ENCODE measurements at regions not wholly inside any gene's neighbourhood (a gene's known extent, or its start where the extent isn't known, plus 50 kb on each side); places are given as distances from the start of the nearest gene placed in this dataset.

DNA sequence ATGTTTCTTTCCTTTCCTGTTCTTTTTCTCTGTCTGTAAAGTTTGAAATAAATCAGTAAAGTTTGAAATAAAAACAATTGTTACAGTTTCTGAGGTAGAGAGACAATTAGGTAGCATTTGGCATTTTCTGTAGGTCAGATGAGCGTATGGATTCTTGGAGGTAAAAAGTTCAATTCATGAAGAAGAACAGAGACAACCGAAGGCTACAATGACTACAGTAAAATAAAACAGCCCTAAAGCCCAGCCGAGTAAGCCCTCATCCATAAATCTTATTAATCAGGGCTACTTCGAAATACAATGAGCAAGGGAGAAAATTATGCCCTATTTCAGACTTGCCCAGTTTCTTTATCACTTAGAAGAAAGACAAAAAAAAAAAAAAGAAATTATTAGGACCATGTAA, 941.9 kb upstream of the SLC10A2 start:
- no peaks in the 10 kb centered on the region for H3K4me1 Mint-ChIP-seq
- ATAC-seq (ENCODE audit: low read depth in 2 of 2) (no peak), DNase-seq (no peak)
- H3K9me3 Mint-ChIP-seq = peaks cover 0 to 3% (median 0%) of the 10 kb centered on the region in 7 donors
- H3K27ac Mint-ChIP-seq = no peak overlapping the region
- H3K4me3 Mint-ChIP-seq = no peak overlapping the region
- no peaks in the 10 kb centered on the region for H3K36me3 Mint-ChIP-seq
- no peaks in the 10 kb centered on the region for H3K27me3 Mint-ChIP-seq

DNA sequence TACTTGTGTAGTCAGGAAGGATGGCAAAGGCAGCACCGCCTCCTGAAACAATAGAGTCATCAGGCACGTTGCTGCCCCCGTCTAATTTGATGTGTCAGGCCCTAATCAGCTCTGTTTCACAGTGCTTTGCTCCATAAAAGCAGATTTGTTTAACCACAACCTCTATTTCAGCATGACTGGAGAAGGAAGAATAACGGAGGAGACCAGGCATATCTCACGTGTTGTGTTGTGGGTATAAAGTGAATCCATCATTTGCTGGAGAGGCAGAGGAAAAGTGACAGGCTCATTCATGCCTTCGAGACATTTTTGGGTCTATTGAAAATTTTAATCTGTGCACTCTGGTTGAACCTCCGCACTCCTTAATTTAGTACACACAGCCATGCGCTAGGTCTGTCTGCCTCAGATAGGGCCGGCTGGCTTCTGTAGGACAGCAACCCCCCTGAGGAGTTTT, 940.4 kb upstream of the SLC10A2 start:
- H3K27ac Mint-ChIP-seq = no peak overlapping the region
- DNase-seq = no peak
- no peaks in the 10 kb centered on the region for H3K27me3 Mint-ChIP-seq
- H3K4me3 Mint-ChIP-seq = no peak overlapping the region
- H3K9me3 Mint-ChIP-seq = no peaks in the 10 kb centered on the region
- no peak for ATAC-seq (ENCODE audit: low read depth in 2 of 2)
- no peaks in the 10 kb centered on the region for H3K4me1 Mint-ChIP-seq
- no peaks in the 10 kb centered on the region for H3K36me3 Mint-ChIP-seq

DNA sequence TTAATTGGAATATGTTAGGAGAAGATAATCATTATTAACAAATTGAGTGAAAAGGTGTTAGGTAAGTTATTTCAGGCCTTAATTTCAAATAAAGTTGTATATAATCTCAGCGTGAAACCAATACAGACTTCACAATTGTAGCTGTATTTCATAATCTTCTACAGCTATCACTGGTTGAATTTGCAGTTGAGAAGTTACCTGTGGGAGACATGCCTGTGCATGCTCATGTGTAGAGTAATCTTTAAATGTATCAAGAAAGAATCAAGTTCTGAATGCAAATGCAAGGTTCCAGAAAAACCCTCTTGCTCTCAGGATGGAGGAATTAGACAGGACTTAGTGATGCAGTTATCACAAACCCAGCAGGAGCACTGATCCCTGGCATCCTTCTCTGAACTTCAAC, 938.4 kb upstream of the SLC10A2 start:
- H3K4me1 Mint-ChIP-seq = no peaks in the 10 kb centered on the region
- ATAC-seq (ENCODE audit: low read depth in 2 of 2) (no peak), DNase-seq (no peak)
- no peaks in the 10 kb centered on the region for H3K36me3 Mint-ChIP-seq
- H3K27me3 Mint-ChIP-seq = no peaks in the 10 kb centered on the region
- H3K27ac Mint-ChIP-seq = no peak overlapping the region
- no peaks in the 10 kb centered on the region for H3K9me3 Mint-ChIP-seq
- H3K4me3 Mint-ChIP-seq = no peak overlapping the region

DNA sequence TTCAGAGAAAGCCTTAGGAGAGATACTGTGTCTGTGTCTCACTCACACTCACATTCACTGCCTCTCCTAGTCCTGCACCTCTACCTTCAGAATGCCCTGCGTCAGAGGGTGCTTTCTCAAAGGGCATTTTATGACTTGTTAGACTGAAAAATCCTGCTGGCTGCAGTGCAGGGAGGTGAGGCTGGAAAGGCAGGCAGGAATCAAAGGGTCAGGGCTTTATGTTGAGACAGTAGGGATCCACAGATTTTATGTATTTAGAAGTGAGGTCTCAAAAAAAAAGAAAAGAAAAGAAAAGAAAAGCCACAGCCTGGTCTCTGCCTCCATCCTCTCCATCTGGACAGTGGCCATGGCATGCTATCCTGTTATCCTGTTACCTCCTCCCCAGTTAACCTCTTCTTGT, 936.0 kb upstream of the SLC10A2 start:
- no peaks in the 10 kb centered on the region for H3K27me3 Mint-ChIP-seq
- no peaks in the 10 kb centered on the region for H3K36me3 Mint-ChIP-seq
- H3K9me3 Mint-ChIP-seq = no peaks in the 10 kb centered on the region
- no peak overlapping the region for H3K4me3 Mint-ChIP-seq
- ATAC-seq (ENCODE audit: low read depth in 2 of 2) (no peak), DNase-seq (no peak)
- no peak overlapping the region for H3K27ac Mint-ChIP-seq
- no peaks in the 10 kb centered on the region for H3K4me1 Mint-ChIP-seq

DNA sequence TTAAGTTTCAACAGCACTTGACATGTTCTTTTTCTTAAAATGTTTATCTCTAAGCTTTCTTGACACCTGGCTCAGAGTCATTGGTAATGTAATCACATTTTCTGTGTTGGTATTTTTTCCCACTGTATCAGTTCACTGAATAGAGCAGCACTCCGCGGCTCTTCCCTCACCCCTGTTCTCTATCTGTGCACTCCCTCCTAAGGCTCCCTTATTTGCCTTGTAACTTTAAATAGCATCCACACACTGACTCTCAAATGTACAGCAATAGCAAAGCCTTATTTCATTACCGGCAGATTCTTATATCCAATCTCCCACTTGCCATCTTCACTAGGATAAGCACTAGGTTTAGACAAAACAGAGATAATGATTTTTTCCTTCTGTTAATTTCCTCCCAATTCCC, 935.5 kb upstream of the SLC10A2 start:
- no peak overlapping the region for H3K4me3 Mint-ChIP-seq
- H3K4me1 Mint-ChIP-seq = no peaks in the 10 kb centered on the region
- DNase-seq (no peak), ATAC-seq (ENCODE audit: low read depth in 2 of 2) (no peak)
- H3K9me3 Mint-ChIP-seq = no peaks in the 10 kb centered on the region
- no peaks in the 10 kb centered on the region for H3K27me3 Mint-ChIP-seq
- no peak overlapping the region for H3K27ac Mint-ChIP-seq
- H3K36me3 Mint-ChIP-seq = no peaks in the 10 kb centered on the region

DNA sequence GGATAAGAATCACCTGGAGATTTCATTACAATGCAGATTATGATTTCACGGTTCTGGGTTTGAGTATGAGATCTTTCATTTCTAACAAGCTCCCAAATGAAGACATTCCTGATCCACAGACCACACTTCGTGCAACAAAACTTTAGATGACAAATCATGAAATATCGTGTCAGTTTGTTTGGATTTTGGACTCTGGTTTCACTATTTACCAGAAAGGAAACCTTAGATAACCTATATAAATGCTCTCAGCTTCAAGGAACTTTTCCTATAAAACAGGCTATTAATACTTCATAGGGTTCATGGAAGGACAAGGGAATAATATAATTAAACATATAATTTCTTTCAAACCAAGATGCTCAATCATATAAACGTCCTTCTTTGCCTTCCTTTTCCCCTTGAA, 930.5 kb upstream of the SLC10A2 start:
- no peaks in the 10 kb centered on the region for H3K4me1 Mint-ChIP-seq
- H3K27ac Mint-ChIP-seq = no peak overlapping the region
- no peak overlapping the region for H3K4me3 Mint-ChIP-seq
- no peaks in the 10 kb centered on the region for H3K27me3 Mint-ChIP-seq
- H3K9me3 Mint-ChIP-seq = peaks cover 0 to 6% (median 5%) of the 10 kb centered on the region in 7 donors
- DNase-seq (no peak), ATAC-seq (ENCODE audit: low read depth in 2 of 2) (no peak)
- H3K36me3 Mint-ChIP-seq = no peaks in the 10 kb centered on the region

DNA sequence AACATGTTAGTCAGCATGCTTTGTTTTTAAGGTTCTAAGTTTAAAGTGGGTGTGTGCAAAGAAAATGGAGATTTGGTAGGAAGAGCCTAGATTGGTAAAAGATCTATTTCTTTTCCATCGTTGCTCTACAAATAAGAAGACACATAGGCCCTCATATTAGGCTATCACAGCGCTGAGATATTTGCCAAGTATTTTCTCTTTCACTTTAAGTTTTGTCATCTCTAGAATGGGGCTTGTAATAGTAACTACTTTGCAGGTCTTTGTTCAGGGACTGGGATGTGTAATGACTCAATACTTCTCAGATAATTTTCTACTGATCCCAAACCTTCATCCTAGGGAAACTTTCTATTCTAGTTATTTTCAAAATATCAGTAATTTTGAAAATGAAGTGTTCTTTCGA, 917.7 kb upstream of the SLC10A2 start:
- no peak overlapping the region for H3K4me3 Mint-ChIP-seq
- no peaks in the 10 kb centered on the region for H3K9me3 Mint-ChIP-seq
- DNase-seq (no peak), ATAC-seq (ENCODE audit: low read depth in 2 of 2) (no peak)
- H3K36me3 Mint-ChIP-seq = no peaks in the 10 kb centered on the region
- no peaks in the 10 kb centered on the region for H3K27me3 Mint-ChIP-seq
- H3K27ac Mint-ChIP-seq = no peak overlapping the region
- no peaks in the 10 kb centered on the region for H3K4me1 Mint-ChIP-seq

DNA sequence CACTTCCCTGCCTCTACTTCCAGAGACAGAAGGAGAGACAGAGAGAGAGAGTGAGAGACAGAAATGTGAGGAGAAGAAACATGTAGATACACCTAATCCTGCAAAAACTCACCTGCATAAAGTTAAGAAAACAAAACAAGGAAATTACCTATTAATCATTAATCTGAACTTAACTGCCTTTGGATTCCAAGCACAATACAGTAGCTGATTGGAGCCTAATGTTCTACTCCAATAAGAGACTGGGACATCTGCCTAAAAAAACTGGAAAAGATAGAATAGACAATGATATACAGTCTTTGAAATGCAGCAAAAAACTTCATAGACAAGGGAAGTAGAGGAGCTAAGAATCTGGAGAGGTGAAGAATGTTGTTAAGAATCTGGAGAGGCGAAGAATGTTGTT, 910.2 kb upstream of the SLC10A2 start:
- no peaks in the 10 kb centered on the region for H3K36me3 Mint-ChIP-seq
- H3K4me1 Mint-ChIP-seq = no peaks in the 10 kb centered on the region
- no peak overlapping the region for H3K27ac Mint-ChIP-seq
- H3K4me3 Mint-ChIP-seq = no peak overlapping the region
- H3K27me3 Mint-ChIP-seq = no peaks in the 10 kb centered on the region
- DNase-seq = no peak
- ATAC-seq (ENCODE audit: low read depth in 2 of 2) = no peak
- H3K9me3 Mint-ChIP-seq = peaks cover 0 to 11% (median 0%) of the 10 kb centered on the region in 7 donors

DNA sequence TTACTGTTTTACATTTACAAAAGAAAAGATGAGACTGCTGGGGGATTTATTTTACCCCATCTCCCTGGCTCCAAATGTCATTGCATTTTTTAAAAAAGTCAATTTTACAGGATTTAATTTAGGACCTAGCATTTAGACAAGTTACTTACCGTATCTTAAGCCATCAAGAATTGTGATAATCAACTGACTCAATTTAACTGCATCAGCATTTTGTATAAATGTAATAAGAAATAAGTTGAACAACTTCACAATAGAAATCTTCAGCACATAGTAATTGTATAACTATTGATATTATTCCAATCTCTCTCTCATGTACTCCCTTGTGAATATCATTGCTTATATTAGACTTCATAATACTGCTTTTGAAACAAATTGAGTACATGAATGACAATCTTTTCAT, 907.5 kb upstream of the SLC10A2 start:
- H3K4me3 Mint-ChIP-seq = no peak overlapping the region
- DNase-seq (no peak), ATAC-seq (ENCODE audit: low read depth in 2 of 2) (no peak)
- no peaks in the 10 kb centered on the region for H3K27me3 Mint-ChIP-seq
- no peaks in the 10 kb centered on the region for H3K4me1 Mint-ChIP-seq
- H3K27ac Mint-ChIP-seq = no peak overlapping the region
- H3K36me3 Mint-ChIP-seq = no peaks in the 10 kb centered on the region
- peaks cover 0 to 16% (median 2%) of the 10 kb centered on the region in 7 donors for H3K9me3 Mint-ChIP-seq

DNA sequence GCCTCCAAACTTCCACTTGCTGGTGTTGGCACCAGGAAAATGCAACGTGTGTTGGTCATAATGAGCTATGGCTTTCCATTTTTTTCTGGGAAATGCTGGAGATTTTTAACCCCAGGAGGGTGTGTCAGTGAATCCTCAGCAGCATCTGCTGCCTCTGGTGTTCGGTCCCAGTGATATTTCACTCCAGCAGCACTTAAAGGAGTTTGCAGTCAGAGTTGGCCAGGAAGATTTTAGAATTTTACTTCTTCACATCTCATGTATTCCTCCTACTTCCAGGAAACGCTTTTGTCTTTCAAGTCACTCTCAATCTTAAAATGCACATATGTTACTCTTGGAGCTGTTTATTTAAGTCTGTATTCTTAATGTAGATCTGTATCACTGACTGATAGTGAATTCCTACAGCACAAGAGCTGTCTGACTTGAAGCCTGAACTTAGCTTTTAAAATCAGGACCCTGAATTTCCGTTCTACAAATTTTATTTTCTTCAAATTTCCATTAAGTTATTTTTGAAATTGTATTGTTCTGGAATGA, 903.4 kb upstream of the SLC10A2 start:
- no peaks in the 10 kb centered on the region for H3K4me1 Mint-ChIP-seq
- no peak overlapping the region for H3K27ac Mint-ChIP-seq
- DNase-seq (no peak), ATAC-seq (ENCODE audit: low read depth in 2 of 2) (no peak)
- H3K4me3 Mint-ChIP-seq = no peak overlapping the region
- H3K36me3 Mint-ChIP-seq = no peaks in the 10 kb centered on the region
- peaks cover 0 to 9% (median 2%) of the 10 kb centered on the region in 7 donors for H3K9me3 Mint-ChIP-seq
- H3K27me3 Mint-ChIP-seq = no peaks in the 10 kb centered on the region

DNA sequence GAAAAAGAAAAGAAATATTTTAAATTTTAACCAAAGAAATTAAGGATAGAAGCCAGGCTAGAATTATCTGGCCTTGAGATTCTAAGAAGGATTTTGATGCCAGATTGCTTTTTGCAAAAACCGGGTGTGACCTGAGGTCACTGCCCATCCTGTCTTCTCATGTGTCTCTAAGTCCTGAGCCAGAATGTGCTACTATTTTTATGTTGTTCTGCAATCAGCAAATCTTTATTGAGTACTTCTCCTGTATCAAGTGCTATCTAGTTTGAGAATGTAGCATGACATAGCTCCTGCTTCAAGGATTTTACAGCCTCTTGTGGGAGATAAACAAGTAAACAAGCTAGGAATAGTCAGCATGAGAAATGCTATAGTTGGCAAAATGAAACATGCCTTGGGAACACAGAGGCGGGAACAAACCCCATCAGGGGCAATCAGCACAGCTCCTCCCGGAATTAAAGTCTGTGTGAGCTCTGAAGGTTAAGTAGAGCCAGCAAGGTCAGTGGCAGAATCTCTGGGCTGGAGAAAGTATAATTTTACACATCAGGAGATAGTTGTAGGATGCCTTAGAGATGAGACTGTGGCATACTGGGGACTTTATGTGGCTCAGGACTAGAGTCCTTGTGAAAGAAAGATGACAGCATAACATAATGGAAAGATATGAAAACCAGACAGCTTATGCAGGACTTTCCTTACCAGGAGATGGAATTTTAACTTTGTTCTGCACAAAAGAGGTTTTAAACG, 899.5 kb upstream of the SLC10A2 start:
- Mint-ChIP-seq H3K4me1 (no peaks in the 10 kb centered on the region), H3K9me3 (peaks cover 2 to 11% (median 8%) of the 10 kb centered on the region in 7 donors), H3K36me3 (no peaks in the 10 kb centered on the region), H3K27me3 (no peaks in the 10 kb centered on the region), H3K27ac (no peak overlapping the region), H3K4me3 (no peak overlapping the region)
- no peak for ATAC-seq (ENCODE audit: low read depth in 2 of 2)
- no peak for DNase-seq

DNA sequence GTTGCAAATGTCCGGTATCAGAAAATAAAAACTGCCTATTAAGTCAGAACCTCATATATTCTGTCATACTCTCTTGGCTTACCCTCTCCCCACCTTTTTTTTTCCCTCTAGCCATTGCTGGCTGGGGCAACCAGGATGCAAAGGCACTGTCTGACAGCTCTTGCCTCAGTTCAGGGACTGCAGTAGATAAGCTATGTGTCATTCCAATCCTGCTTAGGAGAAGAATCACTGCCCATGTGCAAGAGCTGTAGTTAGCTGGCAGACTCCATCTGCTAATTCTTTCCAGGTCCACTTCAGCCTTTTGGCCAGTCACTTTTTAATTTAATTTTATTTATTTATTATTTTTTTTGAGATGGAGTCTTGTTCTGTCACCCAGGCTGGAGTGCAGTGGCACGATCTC, 895.6 kb upstream of the SLC10A2 start:
- Mint-ChIP-seq H3K9me3 (peaks cover 0 to 11% (median 4%) of the 10 kb centered on the region in 7 donors), H3K27ac (no peak overlapping the region), H3K4me1 (no peaks in the 10 kb centered on the region), H3K27me3 (no peaks in the 10 kb centered on the region), H3K36me3 (no peaks in the 10 kb centered on the region), H3K4me3 (no peak overlapping the region)
- ATAC-seq (ENCODE audit: low read depth in 2 of 2) (no peak), DNase-seq (no peak)

DNA sequence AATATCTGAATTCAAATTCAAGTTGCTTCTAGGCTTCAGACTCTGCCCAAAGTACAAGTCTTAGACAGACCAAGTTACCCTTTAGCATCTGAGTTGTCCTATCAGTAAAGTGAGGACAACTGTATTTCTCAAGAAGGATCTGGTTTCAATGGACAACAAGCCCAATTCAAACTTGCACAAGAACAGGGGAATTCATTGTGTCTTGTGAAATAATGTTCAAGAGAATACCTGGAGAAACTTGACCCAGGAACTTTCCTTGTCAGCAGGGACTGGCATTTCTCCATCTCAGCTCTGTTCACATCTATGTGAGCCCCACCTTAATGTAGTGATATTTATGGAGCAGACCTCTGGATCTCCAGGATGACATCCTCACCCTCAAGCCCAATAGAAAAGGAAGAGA, 894.9 kb upstream of the SLC10A2 start:
- Mint-ChIP-seq H3K9me3 (peaks cover 0 to 11% (median 4%) of the 10 kb centered on the region in 7 donors), H3K27me3 (no peaks in the 10 kb centered on the region), H3K4me1 (no peaks in the 10 kb centered on the region), H3K4me3 (no peak overlapping the region), H3K36me3 (no peaks in the 10 kb centered on the region), H3K27ac (no peak overlapping the region)
- ATAC-seq (ENCODE audit: low read depth in 2 of 2) (no peak), DNase-seq (no peak)

DNA sequence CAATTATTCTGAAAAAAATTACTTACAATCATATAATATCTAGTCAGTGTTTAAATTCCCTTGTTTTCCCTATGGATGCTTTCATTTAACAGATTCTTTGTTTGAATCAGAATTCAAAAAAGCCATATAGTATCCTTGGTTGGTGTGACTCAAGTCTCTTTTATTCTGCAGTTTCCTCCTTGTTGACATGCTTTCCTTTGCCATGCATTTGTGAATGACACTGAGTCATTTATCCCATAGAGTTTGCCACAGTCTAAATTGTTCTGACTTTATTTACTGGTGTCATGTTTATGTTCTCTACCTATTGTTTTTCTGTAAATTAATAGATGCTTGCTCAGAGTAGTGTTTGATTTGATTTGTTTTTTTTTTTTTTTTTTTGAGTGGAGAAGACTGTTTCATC, 893.8 kb upstream of the SLC10A2 start:
- Mint-ChIP-seq H3K36me3 (no peaks in the 10 kb centered on the region), H3K4me1 (no peaks in the 10 kb centered on the region), H3K27ac (no peak overlapping the region), H3K4me3 (no peak overlapping the region), H3K27me3 (no peaks in the 10 kb centered on the region), H3K9me3 (peaks cover 0 to 11% (median 5%) of the 10 kb centered on the region in 7 donors)
- no peak for DNase-seq
- no peak for ATAC-seq (ENCODE audit: low read depth in 2 of 2)

DNA sequence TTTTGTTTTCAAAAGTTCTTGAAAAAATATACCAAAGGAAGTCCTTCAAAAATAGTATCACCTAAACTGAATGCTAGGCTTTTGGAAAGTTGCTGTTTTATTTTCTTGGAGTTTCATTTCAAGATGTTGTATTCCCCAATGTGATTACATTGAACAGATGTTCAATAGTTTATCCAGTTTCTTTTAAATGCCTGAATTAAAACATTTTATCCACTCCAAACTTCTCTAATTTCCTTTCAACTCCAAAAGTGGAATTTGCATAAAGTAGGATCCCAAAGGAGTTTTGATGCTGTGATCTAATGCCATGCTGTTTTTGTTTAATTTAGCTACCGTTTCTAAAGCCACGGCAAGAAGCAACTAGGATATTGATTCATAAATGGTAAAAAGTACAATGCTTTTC, 892.5 kb upstream of the SLC10A2 start:
- Mint-ChIP-seq H3K9me3 (peaks cover 2 to 13% (median 6%) of the 10 kb centered on the region in 7 donors), H3K4me1 (no peaks in the 10 kb centered on the region), H3K36me3 (no peaks in the 10 kb centered on the region), H3K27ac (no peak overlapping the region), H3K27me3 (no peaks in the 10 kb centered on the region), H3K4me3 (no peak overlapping the region)
- ATAC-seq (ENCODE audit: low read depth in 2 of 2) = no peak
- no peak for DNase-seq

Measured in naive B cell (primary cell).